AG04450 (cell line): ENCODE measurements at regions not wholly inside any gene's neighbourhood (a gene's known extent, or its start where the extent isn't known, plus 50 kb on each side); places are given as distances from the start of the nearest gene placed in this dataset.

Experiments
- CTCF ChIA-PET: fragments of 300-600, 350-600 bp; formaldehyde crosslinking; extraction: SDS; loops from one replicate; lab custom pipeline; 2022; ENCODE audit warnings: antibody characterized with exemption, inconsistent platforms; lab: Charles Lee
- POLR2A ChIA-PET: fragments of 350-600 bp; formaldehyde crosslinking; extraction: SDS; loops from one replicate; lab custom pipeline; 2021; ENCODE audit warnings: antibody characterized with exemption, inconsistent platforms; lab: Yijun Ruan, JAX
- DNase-seq: peaks from one replicate; pipeline ENCODE4 v3.0.0-alpha.2; 2011; ENCODE audit warnings: low read depth, low spot score
- H3K27ac ChIP-seq: one replicate; pipeline ENCODE4 v1.5.1; 2012; ENCODE audit warnings: low read depth, low read length, control low read depth
- H3K27me3 ChIP-seq: one replicate; pipeline ENCODE4 v1.6.0; 2012; ENCODE audit warnings: low read length; ENCODE audit not compliant: control insufficient read depth, insufficient read depth
- H3K4me3 ChIP-seq: 2 replicates; pipeline ENCODE4 v1.5.1; 2011; ENCODE audit warnings: mild to moderate bottlenecking, low read depth, low read length, control low read depth
- H3K9me3 ChIP-seq: 2 replicates; pipeline ENCODE4 v1.5.1; 2012; ENCODE audit warnings: low read length; ENCODE audit not compliant: control insufficient read depth, insufficient read depth
- CTCF ChIP-seq: IDR thresholded peaks from 2 replicates; pipeline ENCODE4 v1.5.1; 2011; ENCODE audit warnings: low read depth, low read length, control low read depth, inconsistent platforms

GRCh38 chr4:23161787-23162186, 469.1 kb downstream of the GBA3 start:
- DNase-seq = no peak
- Histone ChIP-seq H3K9me3 (no peaks in the 10 kb centered on the region), H3K27me3 (no peaks in the 10 kb centered on the region), H3K27ac (no peak overlapping the region), H3K4me3 (no peak overlapping the region)
- ChIA-PET POLR2A (no interaction called here), CTCF (interaction anchor here (2.6 kb wide), 1 partner anchor 26 kb away, joined by 10 read pairs; no protein-coding TSS in a partner anchor)
- no peak for TF ChIP-seq CTCF

GRCh38 chr4:23153076-23153475, 460.3 kb downstream of the GBA3 start:
- H3K27me3 ChIP-seq = no peaks in the 10 kb centered on the region
- TF ChIP-seq CTCF = no peak
- ChIA-PET POLR2A (no interaction called here), CTCF (no interaction called here)
- H3K27ac ChIP-seq = no peak overlapping the region
- H3K4me3 ChIP-seq = no peak overlapping the region
- DNase-seq = no peak
- no peaks in the 10 kb centered on the region for H3K9me3 ChIP-seq

GRCh38 chr4:23149815-23150214, 457.1 kb downstream of the GBA3 start:
- POLR2A ChIA-PET = no interaction called here

GRCh38 chr4:23144707-23145106, 452.0 kb downstream of the GBA3 start:
- Histone ChIP-seq H3K27ac (no peak overlapping the region), H3K4me3 (no peak overlapping the region), H3K9me3 (no peaks in the 10 kb centered on the region), H3K27me3 (no peaks in the 10 kb centered on the region)
- TF ChIP-seq CTCF = no peak
- DNase-seq = no peak
- ChIA-PET POLR2A (no interaction called here), CTCF (no interaction called here)

More at GRCh38 chr4:23149815-23150214, 457.1 kb downstream of the GBA3 start:
- CTCF ChIA-PET = interaction anchor here (1.2 kb wide), 1 partner anchor 14 kb away, joined by 3 read pairs; no protein-coding TSS in a partner anchor
- no peak overlapping the region for H3K4me3 ChIP-seq
- DNase-seq = no peak
- no peaks in the 10 kb centered on the region for H3K27me3 ChIP-seq
- no peak for TF ChIP-seq CTCF
- no peaks in the 10 kb centered on the region for H3K9me3 ChIP-seq
- no peak overlapping the region for H3K27ac ChIP-seq

GRCh38 chr4:23135792-23136645, 443.3 kb downstream of the GBA3 start:
- no peak overlapping the region for H3K4me3 ChIP-seq
- TF ChIP-seq CTCF = peak; percentile 84
- H3K27me3 ChIP-seq = no peaks in the 10 kb centered on the region
- DNase-seq = no peak
- ChIA-PET CTCF (interaction anchor here (0.6 to 1.7 kb wide), 12 partner anchors 9 to 1335 kb away, joined by 3 to 10 read pairs (median 3); no protein-coding TSS in a partner anchor), POLR2A (no interaction called here)
- H3K9me3 ChIP-seq = no peaks in the 10 kb centered on the region
- no peak overlapping the region for H3K27ac ChIP-seq
